ENCODE measurements at regions not wholly inside any gene's neighbourhood (a gene's known extent, or its start where the extent isn't known, plus 50 kb on each side); places are given as distances from the start of the nearest gene placed in this dataset.

- TF ChIP-seq CTCF (IDR thresholded peaks at IDR 0.05), result no peak
- Histone ChIP-seq H3K4me3 (no peak overlapping the region), H3K36me3 (ENCODE audit: low read depth) (no peaks in the 10 kb centered on the region), H3K4me1 (ENCODE audit: low read depth) (no peaks in the 10 kb centered on the region), H3K9me3 (no peaks in the 10 kb centered on the region)
- ATAC-seq (no peak), DNase-seq (peak in 1 of 3 donors; percentile 24)
- intact Hi-C loops (cut with DNase I, micrococcal nuclease), result no loop called here
Observed at GRCh38 chr13:40189898-40190630, 476.4 kb downstream of the FOXO1 start.

GRCh38 chr13:40190641-40191100, 475.8 kb downstream of the FOXO1 start:
- ATAC-seq, result peak; percentile 64

GRCh38 chr13:40191186-40191980, 475.1 kb downstream of the FOXO1 start:
- intact Hi-C loops (cut with DNase I, micrococcal nuclease), result no loop called here
- no peak for TF ChIP-seq CTCF (IDR thresholded peaks at IDR 0.05)
- ATAC-seq (no peak), DNase-seq (no peak)
- Histone ChIP-seq H3K9me3 (no peaks in the 10 kb centered on the region), H3K4me1 (ENCODE audit: low read depth) (no peaks in the 10 kb centered on the region), H3K36me3 (ENCODE audit: low read depth) (no peaks in the 10 kb centered on the region), H3K4me3 (no peak overlapping the region)

More at GRCh38 chr13:40190641-40191100, 475.8 kb downstream of the FOXO1 start:
- Histone ChIP-seq H3K9me3 (no peaks in the 10 kb centered on the region), H3K36me3 (ENCODE audit: low read depth) (no peaks in the 10 kb centered on the region), H3K4me3 (no peak overlapping the region), H3K4me1 (ENCODE audit: low read depth) (no peaks in the 10 kb centered on the region)
- no peak for TF ChIP-seq CTCF (IDR thresholded peaks at IDR 0.05)
- intact Hi-C loops (cut with DNase I, micrococcal nuclease), result no loop called here
- peak; percentile 37 to 85 (median 62) for DNase-seq

- Histone ChIP-seq H3K9me3 (no peaks in the 10 kb centered on the region), H3K36me3 (ENCODE audit: low read depth) (no peaks in the 10 kb centered on the region), H3K4me1 (ENCODE audit: low read depth) (no peaks in the 10 kb centered on the region), H3K4me3 (no peak overlapping the region)
- no peak for TF ChIP-seq CTCF (IDR thresholded peaks at IDR 0.05)
- ATAC-seq (no peak), DNase-seq (no peak)
- intact Hi-C loops (cut with DNase I, micrococcal nuclease), result no loop called here
Observed at GRCh38 chr13:40192452-40192851, 474.0 kb downstream of the FOXO1 start.

- no peak overlapping the region for H3K4me3 ChIP-seq
- ATAC-seq, result no peak
- TF ChIP-seq CTCF (IDR thresholded peaks at IDR 0.05), result no peak
- H3K36me3 ChIP-seq (ENCODE audit: low read depth), result no peaks in the 10 kb centered on the region
- no peaks in the 10 kb centered on the region for H3K9me3 ChIP-seq
- intact Hi-C loops (cut with DNase I, micrococcal nuclease), result no loop called here
- no peaks in the 10 kb centered on the region for H3K4me1 ChIP-seq (ENCODE audit: low read depth)
- no peak for DNase-seq
Observed at GRCh38 chr13:40192858-40193257, 473.6 kb downstream of the FOXO1 start.

Data from mucosa of descending colon (tissue), 3 donors.